ENCODE measurements at regions not wholly inside any gene's neighbourhood (a gene's known extent, or its start where the extent isn't known, plus 50 kb on each side); places are given as distances from the start of the nearest gene placed in this dataset.

DNA sequence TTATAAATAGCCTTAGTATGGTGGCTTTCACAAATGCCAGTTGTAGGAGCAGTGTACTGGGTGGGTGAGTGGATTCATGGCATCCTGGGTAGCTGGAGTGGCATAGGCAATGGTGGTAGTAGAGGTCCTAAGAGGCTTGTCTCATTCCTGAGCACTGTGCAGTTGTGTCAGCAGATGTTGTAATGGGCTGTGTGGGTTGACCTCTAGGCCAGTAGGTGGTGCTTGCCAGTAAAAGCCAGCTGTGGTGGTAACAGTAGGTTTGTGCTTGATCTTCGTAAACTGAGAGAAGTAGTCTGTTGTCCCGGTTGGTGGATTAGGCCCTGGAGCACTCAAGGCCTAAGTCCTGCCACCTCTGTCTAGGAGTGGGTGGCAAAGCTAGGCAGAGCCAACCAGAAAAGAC, 149.7 kb upstream of the SUCLG2 start:
- ChIA-PET CTCF (no interaction called here), POLR2A (no interaction called here)
- Histone ChIP-seq H3K4me3 (no peak overlapping the region), H3K4me2 (no peak overlapping the region), H3K27ac (no peak overlapping the region), H3K4me1 (no peaks in the 10 kb centered on the region), H3K9me3 (peaks cover 5% of the 10 kb centered on the region; the same call in 1 of the 3 replicates)
- WGBS (ENCODE audit: missing lambda C conversion rate): 100% methylated on average over 1 of the region's 2 CpGs
- no peak for ATAC-seq
- TF ChIP-seq RCOR1 (IDR thresholded peaks at IDR 0.05; ENCODE audit: low read depth, low read length) (no peak), NR3C1 (IDR thresholded peaks at IDR 0.05) (no peak), JUN (IDR thresholded peaks at IDR 0.05) (no peak), POLR2AphosphoS2 (conservative IDR thresholded peaks at IDR 0.05; ENCODE audit: low read length) (no peak), FOSB (CRISPR knock-in tag; IDR thresholded peaks at IDR 0.05) (no peak), GATA3 (IDR thresholded peaks at IDR 0.05; ENCODE audit: borderline replicate concordance) (no peak), SMC3 (IDR thresholded peaks at IDR 0.05) (no peak), CHD4 (IDR thresholded peaks at IDR 0.05; ENCODE audit: borderline replicate concordance) (no peak), ZC3H11A (IDR thresholded peaks at IDR 0.05) (no peak), REST (IDR thresholded peaks at IDR 0.05) (no peak), TP53 (CRISPR knock-in tag; IDR thresholded peaks at IDR 0.05) (no peak), RNF2 (IDR thresholded peaks at IDR 0.05; ENCODE audit: borderline replicate concordance, low read depth) (no peak), CBX8 (IDR thresholded peaks at IDR 0.05) (no peak), CHD2 (IDR thresholded peaks at IDR 0.05; ENCODE audit: low read length, partially characterized antibody) (no peak), EHMT2 (IDR thresholded peaks at IDR 0.05; ENCODE audit: low read depth) (no peak), HMGXB4 (CRISPR knock-in tag; IDR thresholded peaks at IDR 0.05; ENCODE audit: borderline replicate concordance) (no peak)
- TF ChIP-seq, protein P1, sequence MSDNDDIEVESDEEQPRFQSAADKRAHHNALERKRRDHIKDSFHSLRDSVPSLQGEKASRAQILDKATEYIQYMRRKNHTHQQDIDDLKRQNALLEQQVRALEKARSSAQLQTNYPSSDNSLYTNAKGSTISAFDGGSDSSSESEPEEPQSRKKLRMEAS (IDR thresholded peaks at IDR 0.05): no peak
- FAIRE-seq: no peak
- DNase-seq (ENCODE audit: low read depth in 1 of 2, low spot score in 1 of 2): no peak

DNA sequence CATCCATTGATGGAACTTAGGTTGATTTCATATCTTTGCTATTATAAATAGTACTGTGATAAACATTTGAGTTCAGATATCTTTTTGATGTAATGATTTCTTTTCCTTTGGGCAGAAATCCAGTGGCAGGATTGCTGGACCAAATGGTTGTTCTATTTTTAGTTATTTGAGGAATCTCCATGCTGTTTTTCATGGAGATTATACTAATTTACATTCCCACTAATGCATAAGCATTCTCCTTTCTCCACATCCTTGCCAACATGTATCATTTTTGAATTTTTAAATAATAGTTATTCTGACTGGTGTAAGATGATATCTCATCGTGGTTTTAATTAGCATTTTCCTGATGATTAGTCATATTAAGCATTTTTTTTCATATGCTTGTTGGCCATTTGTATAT, 144.0 kb upstream of the SUCLG2 start:
- H3K27ac ChIP-seq: no peak overlapping the region
- H3K4me1 ChIP-seq: no peaks in the 10 kb centered on the region
- no peak overlapping the region for H3K4me2 ChIP-seq
- ChIA-PET CTCF (no interaction called here), POLR2A (no interaction called here)
- H3K9me3 ChIP-seq: peaks cover 5% of the 10 kb centered on the region; the same call in 1 of the 3 replicates
- no peak for TF ChIP-seq RARB (CRISPR knock-in tag; IDR thresholded peaks at IDR 0.05)
- TF ChIP-seq, protein P2, sequence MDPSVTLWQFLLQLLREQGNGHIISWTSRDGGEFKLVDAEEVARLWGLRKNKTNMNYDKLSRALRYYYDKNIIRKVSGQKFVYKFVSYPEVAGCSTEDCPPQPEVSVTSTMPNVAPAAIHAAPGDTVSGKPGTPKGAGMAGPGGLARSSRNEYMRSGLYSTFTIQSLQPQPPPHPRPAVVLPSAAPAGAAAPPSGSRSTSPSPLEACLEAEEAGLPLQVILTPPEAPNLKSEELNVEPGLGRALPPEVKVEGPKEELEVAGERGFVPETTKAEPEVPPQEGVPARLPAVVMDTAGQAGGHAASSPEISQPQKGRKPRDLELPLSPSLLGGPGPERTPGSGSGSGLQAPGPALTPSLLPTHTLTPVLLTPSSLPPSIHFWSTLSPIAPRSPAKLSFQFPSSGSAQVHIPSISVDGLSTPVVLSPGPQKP (IDR thresholded peaks at IDR 0.05; ENCODE audit: low read depth, low read length): no peak
- ATAC-seq (no peak), DNase-seq (ENCODE audit: low read depth in 1 of 2, low spot score in 1 of 2) (no peak), FAIRE-seq (no peak)
- no peak overlapping the region for H3K4me3 ChIP-seq
- 0% methylated on average over 1 of the region's 1 CpG for WGBS (ENCODE audit: missing lambda C conversion rate)

All from A549 (cell line).